NCI-H1436 treated with DMSO at 0.1 percent for 48 hours (cell line): ENCODE measurements at regions not wholly inside any gene's neighbourhood (a gene's known extent, or its start where the extent isn't known, plus 50 kb on each side); places are given as distances from the start of the nearest gene placed in this dataset.
A peak's percentile ranks its signal among the peaks of the same experiment; 100 is the strongest.

Experiments
- DNase-seq: peaks from one replicate; lab custom pipeline; 2025; lab: John Stamatoyannopoulos, UW

- DNase-seq, result no peak
These were observed 241.0 kb downstream of the QKI start for GRCh38 chr6:163655217-163656121.

- DNase-seq, result no peak
These were observed 237.6 kb downstream of the QKI start for GRCh38 chr6:163651915-163652668.

- DNase-seq, result no peak
These were observed 236.9 kb downstream of the QKI start for GRCh38 chr6:163651426-163651825.

GRCh38 chr6:163648868-163649267 lies 234.3 kb downstream of the QKI start:
- DNase-seq, result no peak

GRCh38 chr6:163647624-163648023 lies 233.1 kb downstream of the QKI start:
- no peak for DNase-seq

GRCh38 chr6:163646866-163647265 lies 232.3 kb downstream of the QKI start:
- no peak for DNase-seq

GRCh38 chr6:163646133-163646532 lies 231.6 kb downstream of the QKI start:
- no peak for DNase-seq

- no peak for DNase-seq
These were observed 231.0 kb downstream of the QKI start for GRCh38 chr6:163645560-163645959.

GRCh38 chr6:163643866-163644265 lies 229.3 kb downstream of the QKI start:
- DNase-seq, result no peak

- no peak for DNase-seq
These were observed 227.2 kb downstream of the QKI start for GRCh38 chr6:163641706-163642105.

GRCh38 chr6:163640641-163641040 lies 226.1 kb downstream of the QKI start:
- DNase-seq, result no peak

- no peak for DNase-seq
These were observed 223.0 kb downstream of the QKI start for GRCh38 chr6:163637524-163637923.

GRCh38 chr6:163635731-163636364 lies 221.3 kb downstream of the QKI start:
- DNase-seq, result no peak

GRCh38 chr6:163635315-163635714 lies 220.8 kb downstream of the QKI start:
- no peak for DNase-seq

- peak; percentile 27 for DNase-seq
These were observed 220.0 kb downstream of the QKI start for GRCh38 chr6:163634211-163635171.

- DNase-seq, result no peak
These were observed 216.5 kb downstream of the QKI start for GRCh38 chr6:163630991-163631390.

- DNase-seq, result no peak
These were observed 216.1 kb downstream of the QKI start for GRCh38 chr6:163630572-163630971.

GRCh38 chr6:163630096-163630495 lies 215.6 kb downstream of the QKI start:
- DNase-seq, result no peak
